HuH-7 (cell line): ENCODE measurements at regions not wholly inside any gene's neighbourhood (a gene's known extent, or its start where the extent isn't known, plus 50 kb on each side); places are given as distances from the start of the nearest gene placed in this dataset.

Experiments used
- DNase-seq: peaks from one replicate; pipeline ENCODE4 v3.0.0; 2011; ENCODE audit warnings: low spot score

GRCh38 chr16:87252269-87252970, 64.8 kb downstream of the C16orf95 start:
- no peak for DNase-seq
